ENCODE measurements at regions not wholly inside any gene's neighbourhood (a gene's known extent, or its start where the extent isn't known, plus 50 kb on each side); places are given as distances from the start of the nearest gene placed in this dataset.

DNA sequence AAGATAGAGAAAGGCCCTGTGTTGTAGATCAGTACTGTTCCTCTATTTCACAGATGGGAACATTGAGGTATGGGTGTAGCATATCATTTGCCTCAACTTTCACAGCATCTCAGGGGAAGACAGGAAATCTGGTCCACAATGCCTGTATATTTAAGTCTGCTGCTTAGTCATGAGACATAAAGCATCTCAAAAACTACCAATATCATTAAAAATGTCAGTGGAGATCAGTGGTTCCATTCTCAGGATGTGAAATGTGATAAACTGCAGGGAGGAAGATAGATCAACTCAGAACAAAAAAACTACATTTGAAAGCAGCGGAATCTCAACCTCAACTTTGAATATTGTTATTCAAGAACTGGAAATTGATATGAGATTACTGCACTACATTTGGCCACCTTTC lies 192.9 kb upstream of the PREP start:
- Histone ChIP-seq H3K4me2 (replicated peaks; ENCODE audit: extremely low read depth, low read length, poor library complexity, severe bottlenecking) (no peak overlapping the region), H3K79me2 (ENCODE audit: insufficient read depth, low read length) (no peaks in the 10 kb centered on the region), H2AFZ (ENCODE audit: insufficient read depth, low read depth, low read length, poor library complexity, severe bottlenecking) (no peak overlapping the region), H3K9ac (ENCODE audit: insufficient read depth, low read length, poor library complexity, severe bottlenecking) (no peak overlapping the region), H3K36me3 (replicated peaks in 1 of 2; ENCODE audit: control insufficient read depth in 1 of 2, insufficient read depth in 2 of 2, low read length in 2 of 2) (no peaks in the 10 kb centered on the region), H4K20me1 (ENCODE audit: insufficient read depth, low read length) (no peaks in the 10 kb centered on the region), H3K27ac (ENCODE audit: low read depth in 1 of 2, low read length in 2 of 2) (no peak overlapping the region), H3K4me1 (ENCODE audit: control insufficient read depth in 1 of 2, insufficient read depth in 2 of 2, low read length in 2 of 2) (peaks cover 45 to 60% of the 10 kb centered on the region in 2 donors), H3K9me3 (replicated peaks in 1 of 2; ENCODE audit: control insufficient read depth in 1 of 2, insufficient read depth in 1 of 2, low read length in 2 of 2) (no peaks in the 10 kb centered on the region), H3K4me3 (replicated peaks in 1 of 3; ENCODE audit: low read depth in 2 of 3, low read length in 3 of 3) (no peak overlapping the region), H3K27me3 (ENCODE audit: control insufficient read depth in 2 of 2, insufficient read depth in 2 of 2, low read length in 2 of 2) (no peaks in the 10 kb centered on the region)
- TF ChIP-seq, protein P1, sequence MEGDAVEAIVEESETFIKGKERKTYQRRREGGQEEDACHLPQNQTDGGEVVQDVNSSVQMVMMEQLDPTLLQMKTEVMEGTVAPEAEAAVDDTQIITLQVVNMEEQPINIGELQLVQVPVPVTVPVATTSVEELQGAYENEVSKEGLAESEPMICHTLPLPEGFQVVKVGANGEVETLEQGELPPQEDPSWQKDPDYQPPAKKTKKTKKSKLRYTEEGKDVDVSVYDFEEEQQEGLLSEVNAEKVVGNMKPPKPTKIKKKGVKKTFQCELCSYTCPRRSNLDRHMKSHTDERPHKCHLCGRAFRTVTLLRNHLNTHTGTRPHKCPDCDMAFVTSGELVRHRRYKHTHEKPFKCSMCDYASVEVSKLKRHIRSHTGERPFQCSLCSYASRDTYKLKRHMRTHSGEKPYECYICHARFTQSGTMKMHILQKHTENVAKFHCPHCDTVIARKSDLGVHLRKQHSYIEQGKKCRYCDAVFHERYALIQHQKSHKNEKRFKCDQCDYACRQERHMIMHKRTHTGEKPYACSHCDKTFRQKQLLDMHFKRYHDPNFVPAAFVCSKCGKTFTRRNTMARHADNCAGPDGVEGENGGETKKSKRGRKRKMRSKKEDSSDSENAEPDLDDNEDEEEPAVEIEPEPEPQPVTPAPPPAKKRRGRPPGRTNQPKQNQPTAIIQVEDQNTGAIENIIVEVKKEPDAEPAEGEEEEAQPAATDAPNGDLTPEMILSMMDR (IDR thresholded peaks at IDR 0.05): no peak
- Mint-ChIP-seq H3K4me1 (peaks cover 50% of the 10 kb centered on the region), H3K27me3 (ENCODE audit: low read depth in 3 of 3) (no peaks in the 10 kb centered on the region), H3K4me3 (no peak overlapping the region), H3K36me3 (no peaks in the 10 kb centered on the region), H3K9me3 (peaks cover 0 to 5% (median 0%) of the 10 kb centered on the region in 7 donors), H3K27ac (no peak overlapping the region)
- no peak for DNase-seq
- no CpG with 5 or more reads among the region's 1 CpG for WGBS (ENCODE audit: insufficient coverage)
- intact Hi-C loops (cut with micrococcal nuclease): loop anchor here in 1 of 2 donors (5.0 kb wide), 1 partner anchor 491 kb away; the partner anchor contains the start of gene PRDM1

DNA sequence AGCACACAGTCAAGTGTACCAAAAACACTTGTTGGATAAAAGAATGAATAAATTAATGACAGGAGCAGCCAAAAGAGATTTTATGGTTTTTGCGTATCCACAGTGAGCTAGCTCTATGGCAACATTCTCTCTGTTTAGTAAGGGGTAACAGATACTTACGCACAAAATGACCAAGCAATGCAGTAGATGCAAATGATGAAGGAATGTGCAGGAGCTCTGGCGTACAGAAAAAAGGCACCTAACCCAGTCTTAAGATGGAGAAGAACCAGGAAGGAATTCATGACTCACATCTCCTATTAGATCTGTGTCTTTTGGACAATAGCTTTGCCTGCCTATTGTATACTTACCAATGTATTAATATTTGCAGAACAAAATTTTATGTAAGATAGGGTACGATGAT lies 191.9 kb upstream of the PREP start:
- no peaks in the 10 kb centered on the region for H3K36me3 Mint-ChIP-seq
- 89% methylated on average over 1 of the region's 4 CpGs for WGBS (ENCODE audit: insufficient coverage)
- no peaks in the 10 kb centered on the region for H3K79me2 ChIP-seq (ENCODE audit: insufficient read depth, low read length)

More for the DNA sequence above, 191.9 kb upstream of the PREP start:
- Mint-ChIP-seq H3K27me3 (ENCODE audit: low read depth in 3 of 3) (no peaks in the 10 kb centered on the region), H3K27ac (peak overlapping the region in 2 of 7 donors; percentile 33 to 39), H3K9me3 (peaks cover 0 to 5% (median 0%) of the 10 kb centered on the region in 7 donors), H3K4me1 (peaks cover 43% of the 10 kb centered on the region), H3K4me3 (peak overlapping the region in 1 of 2 donors; percentile 46)
- no peak overlapping the region for H3K9ac ChIP-seq (ENCODE audit: insufficient read depth, low read length, poor library complexity, severe bottlenecking)
- H3K4me2 ChIP-seq (replicated peaks; ENCODE audit: extremely low read depth, low read length, poor library complexity, severe bottlenecking): peak overlapping the region; percentile 40
- H3K27me3 ChIP-seq (ENCODE audit: control insufficient read depth in 2 of 2, insufficient read depth in 2 of 2, low read length in 2 of 2): no peaks in the 10 kb centered on the region
- peak overlapping the region in 1 of 3 experiments; percentile 18 for H3K4me3 ChIP-seq (replicated peaks in 1 of 3; ENCODE audit: low read depth in 2 of 3, low read length in 3 of 3)
- H3K27ac ChIP-seq (ENCODE audit: low read depth in 1 of 2, low read length in 2 of 2): peak overlapping the region in 1 of 2 donors; percentile 50
- H4K20me1 ChIP-seq (ENCODE audit: insufficient read depth, low read length): no peaks in the 10 kb centered on the region
- intact Hi-C loops (cut with micrococcal nuclease): loop anchor here in 1 of 2 donors (5.0 kb wide), 1 partner anchor 492 kb away; the partner anchor contains the start of gene PRDM1
- TF ChIP-seq, protein P1 (IDR thresholded peaks at IDR 0.05): no peak
- no peaks in the 10 kb centered on the region for H3K36me3 ChIP-seq (replicated peaks in 1 of 2; ENCODE audit: control insufficient read depth in 1 of 2, insufficient read depth in 2 of 2, low read length in 2 of 2)
- peak overlapping the region; percentile 39 for H2AFZ ChIP-seq (ENCODE audit: insufficient read depth, low read depth, low read length, poor library complexity, severe bottlenecking)
- peak in 2 of 3 donors; percentile 11 to 40 for DNase-seq
- H3K4me1 ChIP-seq (ENCODE audit: control insufficient read depth in 1 of 2, insufficient read depth in 2 of 2, low read length in 2 of 2): peaks cover 41 to 56% of the 10 kb centered on the region in 2 donors
- no peaks in the 10 kb centered on the region for H3K9me3 ChIP-seq (replicated peaks in 1 of 2; ENCODE audit: control insufficient read depth in 1 of 2, insufficient read depth in 1 of 2, low read length in 2 of 2)
